Psoas muscle (tissue), 7 donors: ENCODE measurements at regions not wholly inside any gene's neighbourhood (a gene's known extent, or its start where the extent isn't known, plus 50 kb on each side); places are given as distances from the start of the nearest gene placed in this dataset.

Source experiments
- ATAC-seq, 4 donors: fragments of 200-7000 bp; cut with Tn5 transposase; one replicate each; pipeline ENCODE4 v1.9.1; 2020; ENCODE audit warnings: moderate library complexity in 3 of 4, mild to moderate bottlenecking in 2 of 4
- DNase-seq, 2 donors: peaks; one replicate each; pipeline ENCODE4 v3.0.0-alpha.2; 2020
- H3K27ac ChIP-seq: fragments of 200-600 bp; one replicate; pipeline ENCODE4 v1.8.0; 2022
- H3K27me3 ChIP-seq, 3 donors: fragments of 200-600 bp in 1 of 3; one replicate each; pipeline versions ENCODE4 v1.6.1 to v1.8.0; 2013 to 2022; ENCODE audit warnings: low read length in 2 of 3, mild to moderate bottlenecking in 2 of 3, moderate library complexity in 1 of 3; ENCODE audit not compliant: insufficient read depth in 3 of 3
- H3K36me3 ChIP-seq, 2 donors: fragments of 200-600 bp in 1 of 2; one replicate each; pipeline versions ENCODE4 v1.6.1 to v1.8.0; 2013 to 2022; ENCODE audit warnings: low read depth in 1 of 2, mild to moderate bottlenecking in 1 of 2, moderate library complexity in 1 of 2; ENCODE audit not compliant: insufficient read depth in 1 of 2
- H3K4me1 ChIP-seq: fragments of 200-600 bp; one replicate; pipeline ENCODE4 v1.8.0; 2022
- H3K4me3 ChIP-seq: fragments of 200-600 bp; one replicate; pipeline ENCODE4 v1.8.0; 2022; ENCODE audit warnings: mild to moderate bottlenecking
- H3K9me3 ChIP-seq: fragments of 200-600 bp; one replicate; pipeline ENCODE4 v1.8.0; 2022
- CTCF ChIP-seq: fragments of 200-600 bp; IDR thresholded peaks from one replicate; pipeline ENCODE4 v1.8.0; 2022; ENCODE audit warnings: antibody characterized with exemption
- WGBS, 3 donors: extraction: QIAGEN DNeasy Blood & Tissue Kit; methylation state at CpG; one replicate each; pipeline versions ENCODE4 v1.1.6 to v1.1.7; 2013; 5-methylcytosine and 5-hydroxymethylcytosine counted together
- intact Hi-C, 2 donors: fragments of 100-400 bp; cut with DNase I; formaldehyde crosslinking; loops; one replicate each; pipeline versions ENCODE4 v1.11.0 to v1.14.2; 2022
- donor health status: healthy with polysubstance abuse.
- donor health status: DM: no; HTN: no; CAD: no; lungs with moderate emphysema.
- donor health status: Bipolar disorder and iron deficiency.
- donor health status: healthy.
- donor health status: DM: yes; HTN: yes; CAD: no.
- donor health status: DM: no; HTN: no; CAD: no.
- donor health status: DM: yes; HTN: yes; CAD: no.

- ATAC-seq = no peak
- intact Hi-C loops = no loop called here
- no peak for DNase-seq
- Histone ChIP-seq H3K9me3 (no peaks in the 10 kb centered on the region), H3K27me3 (no peaks in the 10 kb centered on the region), H3K36me3 (no peaks in the 10 kb centered on the region), H3K4me3 (no peak overlapping the region), H3K27ac (no peak overlapping the region), H3K4me1 (no peaks in the 10 kb centered on the region)
- 91 to 95% (median 92%) methylated on average over 7 of the region's 7 CpGs for WGBS, 3 donors
- TF ChIP-seq CTCF = no peak
Measured at GRCh38 chr9:18410983-18411382, 63.0 kb upstream of the ADAMTSL1 start.

- ATAC-seq (no peak), DNase-seq (no peak)
- H3K4me1 ChIP-seq = no peaks in the 10 kb centered on the region
- intact Hi-C loops = no loop called here
- WGBS, 3 donors = 69 to 75% (median 70%) methylated on average over 2 of the region's 2 CpGs
- H3K36me3 ChIP-seq = no peaks in the 10 kb centered on the region
- TF ChIP-seq CTCF = no peak
- no peak overlapping the region for H3K27ac ChIP-seq
- H3K9me3 ChIP-seq = no peaks in the 10 kb centered on the region
- H3K27me3 ChIP-seq = no peaks in the 10 kb centered on the region
- no peak overlapping the region for H3K4me3 ChIP-seq
Measured at GRCh38 chr9:18421391-18421790, 52.6 kb upstream of the ADAMTSL1 start.

GRCh38 chr9:18422296-18423036, 51.5 kb upstream of the ADAMTSL1 start:
- 83 to 85% (median 85%) methylated on average over 8 of the region's 8 CpGs for WGBS, 3 donors
- TF ChIP-seq CTCF = no peak
- H3K4me3 ChIP-seq = no peak overlapping the region
- no peaks in the 10 kb centered on the region for H3K27me3 ChIP-seq
- H3K9me3 ChIP-seq = no peaks in the 10 kb centered on the region
- H3K27ac ChIP-seq = no peak overlapping the region
- H3K36me3 ChIP-seq = no peaks in the 10 kb centered on the region
- intact Hi-C loops = no loop called here
- ATAC-seq (no peak), DNase-seq (no peak)
- H3K4me1 ChIP-seq = no peaks in the 10 kb centered on the region

GRCh38 chr9:18423791-18424531, 50.0 kb upstream of the ADAMTSL1 start:
- Histone ChIP-seq H3K4me1 (no peaks in the 10 kb centered on the region), H3K9me3 (no peaks in the 10 kb centered on the region), H3K4me3 (no peak overlapping the region), H3K27ac (no peak overlapping the region), H3K27me3 (no peaks in the 10 kb centered on the region), H3K36me3 (no peaks in the 10 kb centered on the region)
- ATAC-seq (no peak), DNase-seq (no peak)
- 86 to 93% (median 86%) methylated on average over 1 of the region's 1 CpG for WGBS, 3 donors
- no peak for TF ChIP-seq CTCF
- intact Hi-C loops = no loop called here
